ENCODE measurements at regions not wholly inside any gene's neighbourhood (a gene's known extent, or its start where the extent isn't known, plus 50 kb on each side); places are given as distances from the start of the nearest gene placed in this dataset.

- no peak for ATAC-seq
- intact Hi-C loops (cut with DNase I) = no loop called here
- no peaks in the 10 kb centered on the region for H3K27me3 ChIP-seq (ENCODE audit: low read depth)
- no peaks in the 10 kb centered on the region for H3K4me1 ChIP-seq
- H3K27ac ChIP-seq = no peak overlapping the region
- no peak overlapping the region for H3K4me3 ChIP-seq
- no peaks in the 10 kb centered on the region for H3K9me3 ChIP-seq
- H3K36me3 ChIP-seq = no peaks in the 10 kb centered on the region
- no peak for TF ChIP-seq CTCF (IDR thresholded peaks at IDR 0.05)
- DNase-seq = no peak
Observed at GRCh38 chr18:41747723-41748242, 207.3 kb upstream of the PIK3C3 start.

GRCh38 chr18:41745166-41746049 lies 209.6 kb upstream of the PIK3C3 start:
- Histone ChIP-seq H3K4me3 (no peak overlapping the region), H3K4me1 (no peaks in the 10 kb centered on the region), H3K9me3 (no peaks in the 10 kb centered on the region), H3K27ac (no peak overlapping the region), H3K27me3 (ENCODE audit: low read depth) (no peaks in the 10 kb centered on the region), H3K36me3 (no peaks in the 10 kb centered on the region)
- ATAC-seq = peak; percentile 47 to 48
- intact Hi-C loops (cut with DNase I) = no loop called here
- no peak for DNase-seq
- peak; percentile 36 for TF ChIP-seq CTCF (IDR thresholded peaks at IDR 0.05)

- no peaks in the 10 kb centered on the region for H3K4me1 ChIP-seq
- DNase-seq (no peak), ATAC-seq (no peak)
- no peaks in the 10 kb centered on the region for H3K9me3 ChIP-seq
- intact Hi-C loops (cut with DNase I) = no loop called here
- no peak overlapping the region for H3K4me3 ChIP-seq
- no peaks in the 10 kb centered on the region for H3K36me3 ChIP-seq
- TF ChIP-seq CTCF (IDR thresholded peaks at IDR 0.05) = no peak
- no peak overlapping the region for H3K27ac ChIP-seq
- H3K27me3 ChIP-seq (ENCODE audit: low read depth) = no peaks in the 10 kb centered on the region
Observed at GRCh38 chr18:41744421-41745030, 210.5 kb upstream of the PIK3C3 start.

GRCh38 chr18:41737218-41737617 lies 217.8 kb upstream of the PIK3C3 start:
- intact Hi-C loops (cut with DNase I) = no loop called here
- no peaks in the 10 kb centered on the region for H3K9me3 ChIP-seq
- no peaks in the 10 kb centered on the region for H3K4me1 ChIP-seq
- no peak for TF ChIP-seq CTCF (IDR thresholded peaks at IDR 0.05)
- H3K4me3 ChIP-seq = no peak overlapping the region
- DNase-seq (no peak), ATAC-seq (no peak)
- H3K36me3 ChIP-seq = no peaks in the 10 kb centered on the region
- H3K27me3 ChIP-seq (ENCODE audit: low read depth) = no peaks in the 10 kb centered on the region
- no peak overlapping the region for H3K27ac ChIP-seq

- H3K27me3 ChIP-seq (ENCODE audit: low read depth) = no peaks in the 10 kb centered on the region
- H3K4me1 ChIP-seq = no peaks in the 10 kb centered on the region
- no peak for TF ChIP-seq CTCF (IDR thresholded peaks at IDR 0.05)
- H3K4me3 ChIP-seq = no peak overlapping the region
- H3K36me3 ChIP-seq = no peaks in the 10 kb centered on the region
- intact Hi-C loops (cut with DNase I) = no loop called here
- DNase-seq = no peak
- H3K9me3 ChIP-seq = no peaks in the 10 kb centered on the region
- no peak for ATAC-seq
- no peak overlapping the region for H3K27ac ChIP-seq
Observed at GRCh38 chr18:41734917-41735316, 220.1 kb upstream of the PIK3C3 start.
